GM12872 (cell line): ENCODE measurements at regions not wholly inside any gene's neighbourhood (a gene's known extent, or its start where the extent isn't known, plus 50 kb on each side); places are given as distances from the start of the nearest gene placed in this dataset.

Experiments
- CTCF ChIP-seq: IDR thresholded peaks from 3 replicates; pipeline ENCODE4 v1.5.1; 2011; ENCODE audit warnings: low read depth, mild to moderate bottlenecking, low read length, moderate library complexity; ENCODE audit not compliant: insufficient read depth

- TF ChIP-seq CTCF, result no peak
These were observed 796.8 kb upstream of the EPHA6 start for GRCh38 chr3:96017556-96017955.

- peak; percentile 6; the same call in 1 of the 3 replicates for TF ChIP-seq CTCF
These were observed 791.7 kb upstream of the EPHA6 start for GRCh38 chr3:96022676-96023075.

GRCh38 chr3:96027718-96028117 lies 786.7 kb upstream of the EPHA6 start:
- no peak for TF ChIP-seq CTCF

GRCh38 chr3:96039632-96040031 lies 774.8 kb upstream of the EPHA6 start:
- TF ChIP-seq CTCF, result no peak

- no peak for TF ChIP-seq CTCF
These were observed 755.1 kb upstream of the EPHA6 start for GRCh38 chr3:96059301-96059700.

- no peak for TF ChIP-seq CTCF
These were observed 745.3 kb upstream of the EPHA6 start for GRCh38 chr3:96069065-96069464.

GRCh38 chr3:96070678-96071077 lies 743.7 kb upstream of the EPHA6 start:
- TF ChIP-seq CTCF, result no peak

GRCh38 chr3:96071097-96071496 lies 743.3 kb upstream of the EPHA6 start:
- TF ChIP-seq CTCF, result no peak
